GM12874 (cell line): ENCODE measurements at regions not wholly inside any gene's neighbourhood (a gene's known extent, or its start where the extent isn't known, plus 50 kb on each side); places are given as distances from the start of the nearest gene placed in this dataset.

ENCODE experiments used
- CTCF ChIP-seq: IDR thresholded peaks from 2 replicates; pipeline ENCODE4 v1.5.1; 2011; ENCODE audit warnings: low read depth, mild to moderate bottlenecking, control low read depth, low read length, moderate library complexity; ENCODE audit not compliant: insufficient read depth

GRCh38 chr20:48096212-48096875 is 311.1 kb upstream of the SULF2 start:
- no peak for TF ChIP-seq CTCF

GRCh38 chr20:48094944-48095343 is 309.7 kb upstream of the SULF2 start:
- no peak for TF ChIP-seq CTCF

- no peak for TF ChIP-seq CTCF
These were observed 309.0 kb upstream of the SULF2 start for GRCh38 chr20:48094196-48094749.

GRCh38 chr20:48092596-48093280 is 307.5 kb upstream of the SULF2 start:
- no peak for TF ChIP-seq CTCF

- TF ChIP-seq CTCF, result no peak
These were observed 305.5 kb upstream of the SULF2 start for GRCh38 chr20:48090784-48091183.

GRCh38 chr20:48090314-48090713 is 305.0 kb upstream of the SULF2 start:
- no peak for TF ChIP-seq CTCF

- TF ChIP-seq CTCF, result no peak
These were observed 295.3 kb upstream of the SULF2 start for GRCh38 chr20:48080583-48080982.
